Limb (tissue), 2 donors: ENCODE measurements at regions not wholly inside any gene's neighbourhood (a gene's known extent, or its start where the extent isn't known, plus 50 kb on each side); places are given as distances from the start of the nearest gene placed in this dataset.

Source experiments
- DNase-seq, 2 donors: peaks; one replicate each; pipeline ENCODE4 v3.0.0-alpha.2; 2016; ENCODE audit errors: extremely low spot score in 2 of 2

- DNase-seq: no peak
Observed at GRCh38 chr16:54582631-54583250, 296.2 kb upstream of the IRX3 start.

GRCh38 chr16:54579106-54579728 is 292.6 kb upstream of the IRX3 start:
- no peak for DNase-seq

DNA sequence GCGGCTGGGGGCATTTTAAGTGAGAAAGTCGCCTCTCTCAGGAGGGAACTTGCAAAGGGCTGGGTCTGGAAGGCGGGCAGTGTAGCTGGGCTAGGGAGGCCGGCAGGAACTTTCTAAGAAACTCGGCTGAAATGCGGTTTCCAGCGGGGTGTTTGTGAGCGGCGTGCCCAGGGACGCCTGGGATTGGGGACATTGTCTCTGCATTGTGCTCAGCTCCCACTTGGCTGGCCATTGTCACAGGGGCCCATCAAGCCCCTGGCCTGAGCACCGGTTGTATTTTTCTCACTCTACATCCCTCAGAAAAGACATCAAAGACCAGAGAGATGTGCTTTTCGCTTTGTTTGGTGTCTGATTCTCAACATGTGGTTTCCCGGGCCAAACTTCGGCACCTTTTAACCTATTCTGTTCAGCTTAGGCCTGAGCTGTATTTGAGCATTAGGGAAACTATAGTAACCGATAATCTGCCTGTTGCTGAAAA is 291.1 kb upstream of the IRX3 start:
- DNase-seq: no peak

- no peak for DNase-seq
Observed at GRCh38 chr16:54576785-54577184, 290.2 kb upstream of the IRX3 start.

DNA sequence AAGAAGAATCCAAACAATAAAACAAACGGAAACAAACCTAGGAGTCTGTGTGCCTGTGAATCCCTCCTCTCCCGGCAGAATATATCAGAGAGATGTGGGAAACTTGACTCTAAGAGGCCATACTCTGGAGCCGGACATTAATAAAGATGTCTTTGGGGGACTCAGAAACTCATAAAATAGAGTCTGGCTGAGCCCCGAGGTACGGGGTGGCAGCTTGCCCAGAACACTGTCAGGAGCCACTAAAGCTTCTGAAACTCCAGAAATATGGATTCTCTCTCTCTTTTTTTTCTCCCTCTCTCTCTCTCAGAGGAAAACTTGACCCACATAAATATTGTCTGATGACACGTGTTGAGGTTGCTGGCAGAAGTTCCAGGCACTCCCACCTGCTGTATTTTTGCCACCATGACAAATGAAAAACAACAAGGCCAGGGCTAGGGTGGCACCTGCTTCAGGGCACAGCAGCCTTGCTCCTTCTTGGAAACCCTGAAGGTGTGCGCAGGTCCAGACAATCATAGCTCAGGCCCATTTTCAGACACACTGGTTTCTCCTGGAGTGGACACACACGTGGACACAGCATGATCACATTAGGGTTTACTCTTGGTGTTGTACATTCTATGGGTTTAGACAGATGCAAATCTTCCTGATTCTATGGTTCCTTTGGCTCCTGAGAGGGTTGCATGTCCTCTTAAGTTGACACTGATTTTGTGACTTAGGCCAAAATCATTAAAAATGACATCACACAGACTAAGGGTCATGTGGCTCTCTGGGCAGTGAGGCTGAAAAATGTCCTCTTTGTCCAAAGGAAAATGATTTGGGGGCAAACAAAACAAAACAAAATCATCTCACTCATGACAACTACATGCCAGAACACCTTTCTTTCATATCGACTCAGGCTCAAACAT is 282.6 kb upstream of the IRX3 start:
- peak; percentile 45 to 59 for DNase-seq

DNA sequence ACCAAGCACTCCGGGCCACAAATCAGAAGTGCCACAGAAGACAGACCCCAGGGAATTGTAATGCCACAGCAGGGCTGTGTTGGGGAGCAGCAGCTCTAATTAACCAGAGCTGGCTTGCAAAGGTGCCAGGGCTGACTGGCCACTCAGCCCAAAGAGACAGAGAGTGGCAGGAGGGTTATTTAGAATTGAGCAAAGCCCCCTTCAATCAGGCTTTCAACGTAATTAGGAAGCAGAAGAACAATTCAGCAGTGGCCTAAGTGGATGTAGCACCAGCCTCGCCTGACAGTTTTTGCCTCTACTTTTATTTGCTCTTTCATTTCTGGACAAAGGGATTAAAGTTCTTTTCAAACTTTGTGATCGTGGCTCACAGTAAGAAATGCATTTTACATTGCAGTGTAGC is 278.3 kb upstream of the IRX3 start:
- DNase-seq: no peak

DNA sequence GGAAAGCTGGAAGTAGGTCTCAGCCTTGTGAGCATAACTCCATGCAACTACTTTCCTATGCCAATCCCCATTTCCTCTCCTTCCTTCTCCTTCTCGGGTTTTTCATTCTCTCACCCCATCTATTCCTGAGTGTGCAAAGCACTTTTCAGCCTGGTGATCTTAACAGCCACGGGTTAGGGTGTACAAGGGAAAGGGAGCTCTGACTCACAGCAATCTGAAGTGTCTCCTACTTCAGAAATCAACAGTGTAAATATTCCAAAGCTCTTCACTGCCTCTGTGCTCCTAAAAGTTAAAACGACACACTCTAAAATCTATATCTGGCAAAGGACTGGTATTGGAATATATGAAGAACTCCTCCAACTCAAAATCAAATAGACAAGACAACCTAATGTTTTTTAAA is 268.0 kb upstream of the IRX3 start:
- no peak for DNase-seq

DNA sequence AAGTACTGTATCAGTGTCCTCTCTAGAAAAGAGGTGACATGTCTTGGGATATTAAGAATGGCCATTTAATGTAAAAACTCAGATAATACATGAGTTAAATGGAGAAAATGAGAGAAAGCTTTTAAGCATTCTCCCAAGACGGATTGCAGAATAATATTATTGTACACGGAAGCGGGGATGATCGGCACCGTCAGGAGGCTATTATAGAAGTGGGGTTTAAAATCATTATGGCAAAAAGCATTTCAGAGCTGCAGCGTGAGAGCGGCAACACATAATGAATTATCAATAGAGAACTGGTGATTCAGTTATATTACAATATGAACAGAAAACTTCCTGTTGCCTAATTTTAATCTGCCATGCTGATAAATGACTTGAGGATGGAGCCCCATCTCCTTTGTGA is 261.7 kb upstream of the IRX3 start:
- no peak for DNase-seq

DNA sequence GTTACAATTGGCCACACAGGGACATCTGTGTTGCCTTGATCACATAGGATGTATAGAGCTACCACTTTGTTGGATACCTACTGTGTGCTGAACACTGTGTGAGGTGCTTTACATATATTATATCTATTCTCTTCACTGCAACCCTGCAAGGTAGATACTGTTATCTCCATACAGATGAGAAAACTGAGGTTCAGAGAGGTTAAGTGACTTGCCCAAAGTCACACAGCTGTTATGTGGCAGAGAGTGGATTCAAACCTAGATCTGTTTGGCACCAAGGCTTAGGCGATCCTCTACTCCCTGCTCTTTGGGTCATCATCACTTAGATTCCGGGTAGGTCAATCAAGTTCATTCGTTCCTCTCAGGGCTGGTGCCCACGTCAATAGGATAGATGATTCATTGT is 260.5 kb upstream of the IRX3 start:
- no peak for DNase-seq

GRCh38 chr16:54546521-54546920 is 259.9 kb upstream of the IRX3 start:
- peak in 1 of 2 donors; percentile 11 for DNase-seq

GRCh38 chr16:54545854-54546511 is 259.4 kb upstream of the IRX3 start:
- DNase-seq: no peak

DNA sequence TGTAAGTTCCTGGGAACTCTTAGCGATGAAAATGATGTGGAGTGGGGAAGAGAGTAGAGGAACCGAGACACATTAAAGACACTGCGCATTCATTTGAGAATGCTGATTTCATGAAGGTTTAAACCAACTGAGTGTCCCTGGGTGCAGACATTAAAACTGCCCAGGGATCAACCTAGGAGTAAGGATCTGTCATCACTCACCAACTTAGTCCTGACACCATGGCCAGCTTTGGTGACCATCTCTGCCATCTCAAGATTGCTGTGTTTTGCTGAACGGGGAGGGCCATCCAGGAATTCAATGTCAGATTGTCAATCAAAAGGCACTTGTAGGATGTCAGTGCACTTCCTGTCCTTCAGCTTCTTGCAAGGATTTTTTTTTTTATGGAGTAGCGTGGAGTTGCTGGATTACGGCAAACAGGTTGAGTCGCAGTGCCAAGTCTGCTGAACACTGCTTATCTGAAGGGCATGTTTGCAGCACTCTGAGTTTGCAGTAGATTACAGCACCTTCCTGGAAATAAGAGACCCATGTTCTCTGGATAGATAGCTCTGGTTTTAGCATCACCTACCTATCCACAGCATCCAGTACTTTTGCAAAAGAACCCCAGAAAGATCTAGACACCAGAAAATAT is 258.1 kb upstream of the IRX3 start:
- DNase-seq: no peak

DNA sequence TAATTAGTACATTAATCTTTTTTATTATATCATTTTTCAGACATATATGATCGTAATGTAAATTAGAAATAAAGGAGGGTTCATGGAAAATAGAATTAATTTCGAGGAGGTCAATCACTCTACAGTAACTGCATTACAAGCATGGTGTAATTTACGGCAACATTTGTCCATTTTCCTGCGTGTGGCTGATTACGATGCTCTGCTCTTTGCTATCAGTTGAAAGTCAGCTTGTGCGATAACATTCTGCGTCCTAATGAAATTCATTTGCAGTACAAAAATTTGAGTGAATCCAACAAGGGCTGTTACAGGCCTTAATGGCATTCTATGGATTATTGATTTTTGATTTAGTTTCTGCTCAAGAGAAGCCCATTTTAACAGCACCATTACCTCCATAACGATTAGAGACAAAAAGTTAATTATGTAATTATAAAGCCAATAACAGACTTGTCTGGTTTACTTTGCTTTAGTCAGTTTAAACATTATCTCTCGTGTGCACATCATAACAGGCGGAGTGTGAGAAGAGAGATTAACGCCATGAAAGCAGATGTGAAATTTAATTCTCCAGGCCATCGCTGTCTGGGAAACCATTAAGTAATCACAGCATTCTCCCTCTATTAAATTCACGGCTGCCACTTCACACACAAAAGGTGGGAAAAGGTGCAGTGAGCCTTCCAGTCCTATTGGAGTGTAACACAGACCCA is 256.4 kb upstream of the IRX3 start:
- DNase-seq: no peak

DNA sequence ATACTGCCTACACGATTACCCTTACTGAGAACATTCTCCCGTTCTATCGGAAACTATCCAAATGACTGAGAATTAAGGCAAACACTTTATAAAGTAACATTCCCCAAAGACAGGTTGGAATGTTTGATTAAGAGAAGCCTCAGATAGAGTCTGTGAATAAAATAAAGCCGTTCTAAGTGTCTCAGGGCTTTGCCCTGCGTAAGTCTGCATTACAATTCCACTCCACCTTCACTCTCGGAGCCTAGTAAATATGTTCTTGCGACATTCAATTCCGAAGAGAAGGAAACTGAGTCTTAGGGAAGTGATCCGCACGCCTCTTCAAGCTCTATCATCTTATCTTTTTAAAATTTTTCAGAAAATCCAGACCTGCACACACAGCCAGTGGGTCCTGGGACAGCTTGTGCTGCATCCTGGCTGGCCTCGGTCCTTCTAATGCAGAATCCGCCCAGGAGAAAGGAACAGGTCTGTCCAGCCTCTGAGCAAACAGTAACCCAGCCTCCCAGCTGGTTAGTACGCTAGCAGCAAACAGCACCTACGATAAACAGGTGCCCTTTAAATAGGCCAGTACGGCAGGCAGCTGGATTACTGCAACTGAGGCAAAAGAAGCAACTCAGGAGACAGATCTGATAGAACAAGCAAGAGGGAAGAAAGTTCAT is 254.1 kb upstream of the IRX3 start:
- DNase-seq: no peak

GRCh38 chr16:54538276-54538675 is 251.7 kb upstream of the IRX3 start:
- DNase-seq: peak in 1 of 2 donors; percentile 10

- no peak for DNase-seq
Observed at GRCh38 chr16:54533856-54534490, 247.4 kb upstream of the IRX3 start.

GRCh38 chr16:54526916-54527315 is 240.3 kb upstream of the IRX3 start:
- no peak for DNase-seq

DNA sequence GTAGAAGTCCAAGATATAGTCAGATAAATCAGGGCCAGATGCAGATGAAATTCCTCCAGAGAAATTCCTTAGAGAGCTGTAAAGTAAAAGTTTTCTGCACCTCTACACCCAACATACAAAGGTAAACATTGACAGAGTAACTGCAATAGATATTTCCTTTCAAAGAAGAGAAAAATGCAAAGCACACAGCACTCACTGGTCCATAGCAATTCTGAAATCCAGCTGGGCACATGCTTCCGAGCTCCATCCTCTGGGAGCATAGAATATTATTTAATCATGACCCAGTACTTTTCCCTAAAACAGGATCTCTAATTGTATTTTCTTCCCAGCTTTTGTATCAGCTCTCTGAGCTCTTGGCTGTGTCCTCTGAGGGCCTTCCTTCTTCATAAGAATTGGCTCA is 239.5 kb upstream of the IRX3 start:
- DNase-seq: no peak

DNA sequence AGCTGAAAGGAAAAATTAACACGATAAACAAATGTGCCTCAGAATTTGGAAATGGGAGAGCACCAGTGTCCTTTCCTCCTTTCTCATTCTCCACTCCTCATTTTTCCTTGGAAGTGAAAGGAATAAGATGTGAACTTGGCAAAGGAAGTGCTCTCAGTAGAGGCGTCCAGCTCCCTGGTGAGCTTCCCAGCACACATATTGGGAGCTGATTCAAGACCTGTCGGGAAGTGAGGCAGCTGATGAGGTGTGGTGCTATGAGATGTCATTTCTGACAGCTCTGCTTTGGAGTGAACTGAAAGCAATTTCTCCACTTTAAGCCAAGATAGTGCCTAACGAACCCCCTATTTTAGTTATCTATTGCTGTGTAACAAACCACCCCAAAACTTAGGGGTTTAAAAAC is 238.5 kb upstream of the IRX3 start:
- DNase-seq: no peak

DNA sequence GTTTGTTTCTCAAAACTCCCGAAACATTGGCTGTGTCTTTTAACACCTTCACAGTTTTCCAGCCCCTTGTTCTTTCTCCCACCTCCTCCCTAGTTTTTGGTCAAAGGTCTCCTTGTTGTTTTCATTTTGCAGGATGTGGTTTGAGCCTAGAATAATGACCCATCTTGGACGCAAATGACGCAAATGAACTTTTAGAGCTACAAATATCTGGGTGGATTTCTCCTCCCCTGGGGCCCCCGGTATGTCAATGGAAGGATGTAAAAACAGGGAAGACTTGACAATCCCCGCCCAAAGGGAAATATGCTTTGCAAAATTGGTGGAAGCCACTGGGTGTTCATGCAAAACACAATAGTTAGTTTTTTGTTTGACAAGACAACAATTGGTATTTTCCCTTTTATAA is 236.0 kb upstream of the IRX3 start:
- DNase-seq: no peak
